Common myeloid progenitor, CD34-positive (primary cell): ENCODE measurements at regions not wholly inside any gene's neighbourhood (a gene's known extent, or its start where the extent isn't known, plus 50 kb on each side); places are given as distances from the start of the nearest gene placed in this dataset.

Experiments
- CTCF ChIA-PET: fragments of 350-600 bp; sonication (Branson Sonifier 250); formaldehyde crosslinking; loops from one replicate; lab custom pipeline; 2021; ENCODE audit warnings: antibody characterized with exemption; lab: Charles Lee
- POLR2A ChIA-PET: fragments of 350-600 bp; sonication (Branson Sonifier 250); formaldehyde crosslinking; loops from one replicate; lab custom pipeline; 2021; ENCODE audit warnings: antibody characterized with exemption; lab: Charles Lee
- DNase-seq, 3 donors: peaks; one replicate each; pipeline versions ENCODE4 v3.0.0 to v3.0.0-alpha.2; 2013
- H3K27ac ChIP-seq, 2 experiments: 1 replicate in 1 of 2; 2 replicates in 1 of 2; pipeline ENCODE4 v1.7.0; 2013; ENCODE audit warnings: inconsistent platforms in 2 of 2, low read length in 2 of 2, mild to moderate bottlenecking in 2 of 2, low read depth in 1 of 2, moderate library complexity in 1 of 2; ENCODE audit not compliant: severe bottlenecking in 2 of 2, insufficient read depth in 1 of 2, poor library complexity in 1 of 2
- H3K27me3 ChIP-seq, 5 experiments: replicated peaks in 2 of 5; 1 replicate in 3 of 5; 2 replicates in 2 of 5; pipeline versions ENCODE4 v1.6.1 to v1.7.0; 2013; ENCODE audit warnings: low read length in 4 of 5, mild to moderate bottlenecking in 2 of 5, moderate library complexity in 2 of 5, inconsistent platforms in 1 of 5; ENCODE audit not compliant: insufficient read depth in 5 of 5, control insufficient read depth in 4 of 5
- H3K36me3 ChIP-seq, 4 experiments: 1 replicate in 2 of 4; 2 replicates in 2 of 4; pipeline versions ENCODE4 v1.6.1 to v1.7.0; 2013; ENCODE audit warnings: low read length in 3 of 4, control low read depth in 1 of 4, mild to moderate bottlenecking in 1 of 4; ENCODE audit not compliant: control insufficient read depth in 4 of 4, insufficient read depth in 4 of 4
- H3K4me1 ChIP-seq, 4 experiments: 1 replicate in 3 of 4; 2 replicates in 1 of 4; pipeline versions ENCODE4 v1.6.1 to v1.7.1; 2013; ENCODE audit warnings: low read length in 3 of 4, mild to moderate bottlenecking in 3 of 4, control low read depth in 1 of 4, inconsistent platforms in 1 of 4, moderate library complexity in 1 of 4; ENCODE audit not compliant: control insufficient read depth in 4 of 4, insufficient read depth in 4 of 4; ENCODE audit errors: control extremely low read depth in 1 of 4
- H3K4me3 ChIP-seq, 7 experiments: 1 replicate in 4 of 7; 2 replicates in 3 of 7; pipeline versions ENCODE4 v1.5.1 to v1.7.0; 2013; ENCODE audit warnings: mild to moderate bottlenecking in 7 of 7, low read length in 6 of 7, moderate library complexity in 6 of 7, inconsistent platforms in 2 of 7, low read depth in 2 of 7, control low read depth in 1 of 7; ENCODE audit not compliant: insufficient read depth in 4 of 7, control insufficient read depth in 1 of 7; ENCODE audit errors: extremely low read depth in 1 of 7
- H3K9me3 ChIP-seq, 5 experiments: 1 replicate in 4 of 5; 2 replicates in 1 of 5; pipeline versions ENCODE4 v1.6.1 to v1.7.1; 2013; ENCODE audit warnings: low read length in 4 of 5, mild to moderate bottlenecking in 2 of 5, inconsistent platforms in 1 of 5, low read depth in 1 of 5, moderate library complexity in 1 of 5; ENCODE audit not compliant: control insufficient read depth in 4 of 5, insufficient read depth in 2 of 5; ENCODE audit errors: control extremely low read depth in 1 of 5
- WGBS: methylation state at CpG from one replicate; pipeline ENCODE4 v1.1.5; 2013; ENCODE audit not compliant: insufficient coverage; 5-methylcytosine and 5-hydroxymethylcytosine counted together

DNA sequence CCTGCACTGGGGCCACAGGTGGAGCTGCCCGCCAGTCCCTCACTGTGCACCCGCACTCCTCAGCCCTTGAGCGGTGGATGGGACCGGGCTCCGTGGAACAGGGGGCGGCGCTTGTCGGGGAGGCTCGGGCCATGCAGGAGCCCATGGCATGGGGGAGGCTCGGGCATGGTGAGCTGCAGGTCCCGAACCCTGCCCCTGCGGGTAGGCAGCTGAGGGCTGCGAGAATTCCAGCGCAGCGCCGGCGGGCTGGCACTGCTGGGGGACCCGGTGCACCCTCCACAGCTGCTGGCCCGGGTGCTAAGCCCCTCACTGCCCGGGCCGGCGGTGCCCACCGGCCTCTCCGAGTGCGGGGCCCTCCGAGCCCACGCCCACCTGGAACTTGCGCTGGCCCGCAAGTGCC lies 877.5 kb upstream of the PCDH9 start:
- ChIA-PET POLR2A (no interaction called here), CTCF (no interaction called here)
- H3K36me3 ChIP-seq: no peaks in the 10 kb centered on the region
- H3K4me3 ChIP-seq: no peak overlapping the region
- no peaks in the 10 kb centered on the region for H3K27me3 ChIP-seq
- H3K27ac ChIP-seq: no peak overlapping the region
- 97% methylated on average over 28 of the region's 29 CpGs for WGBS
- DNase-seq: no peak
- no peaks in the 10 kb centered on the region for H3K4me1 ChIP-seq
- H3K9me3 ChIP-seq: peaks cover 0 to 31% (median 10%) of the 10 kb centered on the region in 5 experiments

DNA sequence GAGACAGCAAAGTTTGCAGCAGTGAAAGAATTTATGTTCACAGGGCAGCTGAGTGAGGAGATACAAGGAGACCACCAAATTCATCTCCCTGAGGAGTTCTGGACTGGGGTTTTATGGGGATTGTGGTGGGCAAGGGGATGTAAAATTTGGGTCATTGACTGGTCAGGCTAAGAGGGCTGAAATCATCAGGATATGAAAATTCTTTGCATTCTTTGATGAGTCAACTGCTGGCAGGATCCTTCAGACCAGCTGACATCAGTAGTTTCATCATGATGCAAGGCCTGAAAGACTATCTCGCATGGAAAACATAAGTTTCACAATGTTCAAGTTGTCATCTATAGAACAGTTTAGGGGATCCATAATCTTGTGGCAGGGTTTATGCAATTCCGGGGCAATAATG lies 869.5 kb upstream of the PCDH9 start:
- POLR2A ChIA-PET: no interaction called here
- CTCF ChIA-PET: no interaction called here
- no peak overlapping the region for H3K4me3 ChIP-seq
- no peaks in the 10 kb centered on the region for H3K36me3 ChIP-seq
- DNase-seq: no peak
- 100% methylated on average over 1 of the region's 2 CpGs for WGBS
- H3K4me1 ChIP-seq: no peaks in the 10 kb centered on the region
- no peak overlapping the region for H3K27ac ChIP-seq
- no peaks in the 10 kb centered on the region for H3K27me3 ChIP-seq
- peaks cover 0 to 3% (median 0%) of the 10 kb centered on the region in 5 experiments for H3K9me3 ChIP-seq

DNA sequence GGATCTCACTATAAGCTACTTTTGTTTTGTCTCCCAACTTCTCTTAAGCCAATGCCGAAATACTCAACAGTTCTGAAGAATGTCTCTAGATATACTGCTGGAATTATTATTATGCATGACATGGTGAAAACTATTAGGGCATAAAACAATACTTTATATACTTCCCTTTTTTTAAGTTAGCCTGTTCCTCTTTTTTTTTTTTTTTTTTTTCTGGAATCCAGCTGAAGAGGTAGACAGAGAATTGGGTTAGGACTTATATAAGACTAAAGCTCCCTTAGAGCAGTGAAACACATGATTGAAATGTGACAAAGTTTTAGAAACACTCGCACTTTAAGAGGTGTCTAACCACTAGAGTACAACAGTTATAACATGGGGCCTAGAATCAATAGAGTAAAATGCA lies 850.9 kb upstream of the PCDH9 start:
- Histone ChIP-seq H3K36me3 (no peaks in the 10 kb centered on the region), H3K4me3 (no peak overlapping the region), H3K9me3 (no peaks in the 10 kb centered on the region), H3K27ac (no peak overlapping the region), H3K27me3 (no peaks in the 10 kb centered on the region), H3K4me1 (peaks cover 0 to 3% (median 0%) of the 10 kb centered on the region in 4 experiments)
- ChIA-PET CTCF (interaction anchor here (0.7 kb wide), 1 partner anchor 26 kb away, joined by 3 read pairs; no protein-coding TSS in a partner anchor), POLR2A (no interaction called here)
- DNase-seq: peak; percentile 18 to 78 (median 69)
- WGBS: no CpG with 5 or more reads among the region's 2 CpGs

DNA sequence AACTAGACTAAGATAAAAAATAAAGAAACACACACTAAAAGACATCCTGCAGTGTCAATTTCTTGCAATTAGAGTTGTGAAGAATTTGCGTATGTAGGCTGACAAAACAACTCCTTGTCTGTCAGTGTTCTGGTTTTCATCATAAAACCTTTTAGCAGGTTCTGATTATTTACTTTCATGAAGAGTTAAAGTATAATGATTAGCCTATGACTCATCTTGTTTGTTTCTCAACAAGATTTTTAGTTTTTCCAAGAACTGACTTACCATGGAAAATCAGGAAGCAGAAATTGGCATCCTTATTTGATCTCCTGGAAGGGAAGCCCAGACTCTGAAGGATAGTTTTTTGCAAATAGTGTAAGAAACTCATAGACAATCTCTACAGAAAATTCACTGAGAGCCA lies 848.7 kb upstream of the PCDH9 start:
- H3K4me3 ChIP-seq: no peak overlapping the region
- peaks cover 0 to 3% (median 0%) of the 10 kb centered on the region in 4 experiments for H3K4me1 ChIP-seq
- no peak overlapping the region for H3K27ac ChIP-seq
- H3K27me3 ChIP-seq: no peaks in the 10 kb centered on the region
- no peaks in the 10 kb centered on the region for H3K9me3 ChIP-seq
- POLR2A ChIA-PET: no interaction called here
- WGBS: no CpG with 5 or more reads among the region's 1 CpG
- DNase-seq: no peak
- no peaks in the 10 kb centered on the region for H3K36me3 ChIP-seq
- CTCF ChIA-PET: no interaction called here

DNA sequence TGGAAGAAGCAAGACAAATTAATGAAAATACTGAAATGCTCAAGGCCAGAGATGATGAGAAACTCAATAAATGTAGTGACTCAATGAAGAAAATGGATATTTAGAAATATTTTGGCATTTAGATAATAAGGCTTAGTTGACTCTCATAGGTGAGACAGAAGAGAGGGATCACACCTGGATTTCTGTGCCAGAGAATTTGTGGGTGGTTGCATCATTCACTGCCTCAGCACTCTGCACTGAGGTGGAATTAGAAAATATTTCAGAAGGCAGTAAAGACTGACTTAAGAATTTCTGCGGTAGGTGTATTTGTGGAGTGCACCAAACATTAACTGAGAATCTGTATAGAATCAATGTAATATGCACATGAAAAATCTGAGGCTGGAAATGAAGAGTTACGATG lies 848.3 kb upstream of the PCDH9 start:
- Histone ChIP-seq H3K27ac (no peak overlapping the region), H3K9me3 (no peaks in the 10 kb centered on the region), H3K4me3 (no peak overlapping the region), H3K4me1 (peaks cover 0 to 3% (median 0%) of the 10 kb centered on the region in 4 experiments), H3K36me3 (no peaks in the 10 kb centered on the region), H3K27me3 (no peaks in the 10 kb centered on the region)
- no peak for DNase-seq
- no CpG with 5 or more reads among the region's 2 CpGs for WGBS
- ChIA-PET POLR2A (no interaction called here), CTCF (no interaction called here)

DNA sequence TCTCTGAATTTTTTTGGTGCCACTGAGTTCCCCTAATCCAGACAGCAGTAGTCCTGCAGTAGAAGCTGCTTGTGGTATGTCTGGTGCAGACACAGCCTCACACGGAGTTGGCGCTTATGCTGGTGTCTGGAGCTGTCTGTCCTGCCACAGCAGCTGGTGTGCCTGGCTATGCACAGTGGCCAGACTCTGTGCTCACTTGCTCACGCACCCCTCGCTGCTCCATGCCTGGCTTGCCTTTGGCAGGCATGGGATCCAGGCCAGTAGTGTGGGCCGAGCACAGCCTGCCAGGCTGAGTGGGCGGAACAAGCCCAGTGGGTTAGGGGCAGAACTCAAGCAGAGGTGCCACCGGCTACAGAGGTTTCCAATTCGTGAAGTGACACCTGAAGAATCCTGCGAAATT lies 845.9 kb upstream of the PCDH9 start:
- 100% methylated on average over 5 of the region's 9 CpGs for WGBS
- DNase-seq: no peak
- H3K9me3 ChIP-seq: no peaks in the 10 kb centered on the region
- CTCF ChIA-PET: interaction anchor here (0.9 to 1.5 kb wide), 2 partner anchors 9 to 13 kb away, joined by 3 read pairs; no protein-coding TSS in a partner anchor
- no peaks in the 10 kb centered on the region for H3K27me3 ChIP-seq
- H3K36me3 ChIP-seq: no peaks in the 10 kb centered on the region
- no peak overlapping the region for H3K4me3 ChIP-seq
- H3K27ac ChIP-seq: no peak overlapping the region
- POLR2A ChIA-PET: no interaction called here
- H3K4me1 ChIP-seq: no peaks in the 10 kb centered on the region

DNA sequence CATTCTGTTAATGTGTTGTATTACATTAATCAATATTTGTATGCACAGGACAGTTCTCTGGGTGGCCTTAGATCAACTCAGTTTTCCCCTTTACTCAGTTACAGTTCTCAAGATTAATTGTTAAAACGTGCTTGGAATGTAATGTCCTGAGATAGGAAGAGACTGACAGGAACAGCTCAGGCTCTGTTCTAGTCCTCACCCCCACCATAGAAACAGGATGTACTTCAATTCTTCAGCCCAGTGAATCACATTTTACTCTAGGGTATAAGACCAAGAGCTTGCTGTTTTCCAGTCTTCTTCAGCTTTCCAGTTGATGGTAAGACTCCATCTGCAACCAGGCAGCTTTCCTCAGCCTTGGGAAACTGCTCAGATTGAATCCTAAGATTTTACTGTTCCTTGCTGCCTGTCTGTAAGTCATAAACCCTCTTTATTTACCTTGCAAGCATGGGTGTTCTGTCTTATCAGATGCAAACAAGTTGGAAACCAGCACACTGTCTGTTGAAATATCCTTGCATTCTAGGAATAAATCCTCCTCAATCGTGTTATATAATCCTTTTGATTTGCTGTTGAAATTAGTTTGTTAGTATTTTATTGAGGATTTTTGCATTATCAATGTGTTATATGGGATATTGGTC lies 836.9 kb upstream of the PCDH9 start:
- DNase-seq: no peak
- ChIA-PET CTCF (no interaction called here), POLR2A (no interaction called here)
- WGBS: 100% methylated on average over 1 of the region's 2 CpGs
- Histone ChIP-seq H3K4me1 (peaks cover 0 to 4% (median 0%) of the 10 kb centered on the region in 4 experiments), H3K36me3 (no peaks in the 10 kb centered on the region), H3K27me3 (no peaks in the 10 kb centered on the region), H3K9me3 (peaks cover 0 to 2% (median 0%) of the 10 kb centered on the region in 5 experiments), H3K27ac (no peak overlapping the region), H3K4me3 (no peak overlapping the region)
